HepG2 (cell line): ENCODE measurements at regions not wholly inside any gene's neighbourhood (a gene's known extent, or its start where the extent isn't known, plus 50 kb on each side); places are given as distances from the start of the nearest gene placed in this dataset.

Source experiments
- ATAC-seq: fragments of 200-7000 bp; cut with Tn5 transposase; 3 replicates; pipeline ENCODE4 v1.9.1; 2020; ENCODE audit warnings: mild to moderate bottlenecking, moderate library complexity
- BruUV-seq: library from RNA; stranded (reverse); fragments of 400-500 nt; replicated peaks from 2 replicates; lab custom pipeline; 2021; lab: Mats Ljungman, UMichigan
- CTCF ChIA-PET: fragments of 300-600 bp; formaldehyde crosslinking; extraction: SDS; loops from one replicate; lab custom pipeline; 2021; ENCODE audit warnings: low total read pairs, inconsistent platforms, low intra/inter-chr PET ratio; lab: Yijun Ruan, JAX
- POLR2A ChIA-PET: fragments of 350-600 bp; sonication (Branson Sonifier 250); formaldehyde crosslinking; loops from one replicate; lab custom pipeline; 2020; ENCODE audit warnings: antibody characterized with exemption, inconsistent platforms; lab: Yijun Ruan, JAX
- DNase-seq: peaks from one replicate; pipeline ENCODE4 v3.0.0-alpha.2; 2015; ENCODE audit warnings: low spot score
- FAIRE-seq: peaks from 3 replicates; lab custom pipeline; 2011; peaks lifted over from hg19 to GRCh38; lab: Jason Lieb, UNC
- H2AFZ ChIP-seq: one replicate; pipeline ENCODE4 v1.6.1; 2011; ENCODE audit warnings: low read length, inconsistent platforms
- H3K27ac ChIP-seq: fragments of 300-600 bp; 3 replicates; pipeline ENCODE4 v1.8.0; 2011; ENCODE audit warnings: mixed run types, mild to moderate bottlenecking, mixed read lengths, low read length, inconsistent platforms; ENCODE audit not compliant: insufficient read depth; ENCODE audit errors: extremely low read length
- H3K27me3 ChIP-seq, 2 experiments: fragments of 200-600 bp in 1 of 2; 2 replicates in 1 of 2; 3 replicates in 1 of 2; pipeline versions ENCODE4 v1.6.0 to v1.8.0; 2011; ENCODE audit warnings: low read length in 2 of 2, mild to moderate bottlenecking in 2 of 2, moderate library complexity in 2 of 2, inconsistent platforms in 1 of 2; ENCODE audit not compliant: insufficient read depth in 2 of 2, control insufficient read depth in 1 of 2
- H3K36me3 ChIP-seq, 2 experiments: fragments of 200-600 bp in 1 of 2; replicated peaks in 1 of 2; 2 replicates in 1 of 2; 3 replicates in 1 of 2; pipeline versions ENCODE4 v1.5.1 to v1.8.0; 2011; ENCODE audit warnings: low read length in 2 of 2, inconsistent platforms in 1 of 2; ENCODE audit not compliant: insufficient read depth in 2 of 2, control insufficient read depth in 1 of 2
- H3K4me1 ChIP-seq: 2 replicates; pipeline ENCODE4 v1.5.1; 2012; ENCODE audit warnings: low read length, inconsistent platforms; ENCODE audit not compliant: insufficient read depth
- H3K4me2 ChIP-seq: 2 replicates; pipeline ENCODE4 v1.6.0; 2011; ENCODE audit warnings: low read depth, low read length, inconsistent platforms
- H3K4me3 ChIP-seq, 3 experiments: fragments of 200-600 bp in 1 of 3; sonication (generic), shearing (Covaris generic) in 1 of 3; replicated peaks in 1 of 3; 2 replicates each; pipeline ENCODE4 v1.5.1; 2011 to 2016; ENCODE audit warnings: low read length in 3 of 3, inconsistent platforms in 2 of 3, low read depth in 2 of 3, mild to moderate bottlenecking in 2 of 3, control low read depth in 1 of 3, mixed read lengths in 1 of 3; ENCODE audit not compliant: insufficient read depth in 1 of 3
- H3K79me2 ChIP-seq: one replicate; pipeline ENCODE4 v1.6.1; 2011; ENCODE audit warnings: low read length, inconsistent platforms; ENCODE audit not compliant: insufficient read depth
- H3K9ac ChIP-seq: 2 replicates; pipeline ENCODE4 v1.6.0; 2011; ENCODE audit warnings: mild to moderate bottlenecking, low read depth, low read length, inconsistent platforms; ENCODE audit not compliant: insufficient read depth
- H3K9me3 ChIP-seq: 2 replicates; pipeline ENCODE4 v1.5.1; 2012; ENCODE audit warnings: mild to moderate bottlenecking, low read length
- H4K20me1 ChIP-seq: 2 replicates; pipeline ENCODE4 v1.6.0; 2011; ENCODE audit warnings: inconsistent platforms, mild to moderate bottlenecking, low read length, moderate library complexity; ENCODE audit not compliant: insufficient read depth
- CCAR2 ChIP-seq: fragments of 200-400 bp; formaldehyde crosslinking; optimal IDR thresholded peaks from 2 replicates; pipeline ENCODE3; 2018; ENCODE audit warnings: low read depth, mild to moderate bottlenecking, low read length, moderate library complexity
- KDM4B ChIP-seq: sonication (generic); formaldehyde crosslinking; IDR thresholded peaks from 2 replicates; pipeline ENCODE4 v1.4.0; 2020; ENCODE audit warnings: missing genetic modification reagents
- SCMH1 ChIP-seq: sonication (generic); formaldehyde crosslinking; IDR thresholded peaks from 2 replicates; pipeline ENCODE4 v1.9.0; 2021; ENCODE audit warnings: missing genetic modification reagents, mild to moderate bottlenecking, borderline replicate concordance
- ZNF17 ChIP-seq: sonication (generic); formaldehyde crosslinking; IDR thresholded peaks from 2 replicates; pipeline ENCODE4 v1.5.0; 2020; ENCODE audit warnings: mild to moderate bottlenecking, missing genetic modification reagents
- ZNF563 ChIP-seq: sonication (generic); formaldehyde crosslinking; IDR thresholded peaks from 2 replicates; pipeline ENCODE4 v1.8.0; 2022; ENCODE audit warnings: mild to moderate bottlenecking, moderate library complexity, missing genetic modification reagents
- ZNF598 ChIP-seq: sonication (generic); formaldehyde crosslinking; IDR thresholded peaks from 2 replicates; pipeline ENCODE4 v1.5.1; 2020; ENCODE audit warnings: mild to moderate bottlenecking, missing genetic modification reagents, borderline replicate concordance
- ZNF619 ChIP-seq: sonication (generic); formaldehyde crosslinking; IDR thresholded peaks from 2 replicates; pipeline ENCODE4 v1.4.0; 2020; ENCODE audit warnings: mild to moderate bottlenecking, missing genetic modification reagents
- WGBS: methylation state at CpG from one replicate; pipeline ENCODE4 v1.1.6; 2017; ENCODE audit warnings: low lambda C conversion rate; 5-methylcytosine and 5-hydroxymethylcytosine counted together
- in situ Hi-C: cut with HindIII; loops from 2 replicates; pipeline ENCODE4 v1.10.0; 2017; ENCODE audit warnings: low pct_unique_long_range_greater_than_20kb; ENCODE audit not compliant: extremely low pct_ligation_motif_present
- intact Hi-C: fragments of 100-400 bp; cut with micrococcal nuclease; formaldehyde crosslinking; loops from one replicate; pipeline ENCODE4 v1.10.0; 2022; ENCODE audit not compliant: unreplicated experiment
- TF ChIP-seq, protein P1 (sequence below): sonication (generic); formaldehyde crosslinking; IDR thresholded peaks from 2 replicates; pipeline ENCODE4 v1.4.0; 2020; ENCODE audit warnings: missing genetic modification reagents, borderline replicate concordance
- TF ChIP-seq, protein P2 (sequence below): conservative IDR thresholded peaks from 2 replicates; pipeline ENCODE4 v1.6.1; 2018; ENCODE audit warnings: missing genetic modification reagents
- TF ChIP-seq, protein P3 (sequence below): sonication (generic); formaldehyde crosslinking; IDR thresholded peaks from 2 replicates; pipeline ENCODE4 v1.9.0; 2022; ENCODE audit warnings: low read depth, missing genetic modification reagents
- TF ChIP-seq, protein P4 (sequence below): sonication (generic); formaldehyde crosslinking; IDR thresholded peaks from 2 replicates; pipeline ENCODE4 v1.4.0; 2020; ENCODE audit warnings: missing genetic modification reagents

DNA sequence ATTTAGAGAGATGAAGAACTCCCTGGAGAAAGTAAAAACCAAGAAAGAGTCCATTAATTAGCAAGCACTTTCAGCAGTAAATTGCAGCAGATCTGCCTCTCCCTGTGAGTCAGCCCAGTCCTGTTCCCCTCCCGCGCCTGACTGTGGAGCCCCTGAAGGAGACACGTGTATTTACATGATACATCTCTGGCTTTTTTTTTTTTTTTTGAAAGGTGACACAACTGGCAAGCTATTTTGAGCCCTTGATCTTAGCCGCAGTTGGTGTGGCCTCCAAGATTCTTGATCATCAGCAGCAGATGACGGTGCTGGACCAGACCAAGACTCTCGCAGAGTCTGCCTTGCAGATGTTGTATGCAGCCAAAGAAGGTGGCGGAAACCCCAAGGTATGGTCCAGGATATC is 271.8 kb upstream of the TPM1 start:
- Histone ChIP-seq H3K27ac (no peak overlapping the region), H3K9me3 (no peaks in the 10 kb centered on the region), H3K27me3 (no peaks in the 10 kb centered on the region), H3K4me1 (no peaks in the 10 kb centered on the region), H2AFZ (no peak overlapping the region)
- in situ Hi-C loops, result no loop called here
- TF ChIP-seq, protein P1, sequence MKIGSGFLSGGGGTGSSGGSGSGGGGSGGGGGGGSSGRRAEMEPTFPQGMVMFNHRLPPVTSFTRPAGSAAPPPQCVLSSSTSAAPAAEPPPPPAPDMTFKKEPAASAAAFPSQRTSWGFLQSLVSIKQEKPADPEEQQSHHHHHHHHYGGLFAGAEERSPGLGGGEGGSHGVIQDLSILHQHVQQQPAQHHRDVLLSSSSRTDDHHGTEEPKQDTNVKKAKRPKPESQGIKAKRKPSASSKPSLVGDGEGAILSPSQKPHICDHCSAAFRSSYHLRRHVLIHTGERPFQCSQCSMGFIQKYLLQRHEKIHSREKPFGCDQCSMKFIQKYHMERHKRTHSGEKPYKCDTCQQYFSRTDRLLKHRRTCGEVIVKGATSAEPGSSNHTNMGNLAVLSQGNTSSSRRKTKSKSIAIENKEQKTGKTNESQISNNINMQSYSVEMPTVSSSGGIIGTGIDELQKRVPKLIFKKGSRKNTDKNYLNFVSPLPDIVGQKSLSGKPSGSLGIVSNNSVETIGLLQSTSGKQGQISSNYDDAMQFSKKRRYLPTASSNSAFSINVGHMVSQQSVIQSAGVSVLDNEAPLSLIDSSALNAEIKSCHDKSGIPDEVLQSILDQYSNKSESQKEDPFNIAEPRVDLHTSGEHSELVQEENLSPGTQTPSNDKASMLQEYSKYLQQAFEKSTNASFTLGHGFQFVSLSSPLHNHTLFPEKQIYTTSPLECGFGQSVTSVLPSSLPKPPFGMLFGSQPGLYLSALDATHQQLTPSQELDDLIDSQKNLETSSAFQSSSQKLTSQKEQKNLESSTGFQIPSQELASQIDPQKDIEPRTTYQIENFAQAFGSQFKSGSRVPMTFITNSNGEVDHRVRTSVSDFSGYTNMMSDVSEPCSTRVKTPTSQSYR (CRISPR knock-in tag), result no peak
- TF ChIP-seq, protein P2, sequence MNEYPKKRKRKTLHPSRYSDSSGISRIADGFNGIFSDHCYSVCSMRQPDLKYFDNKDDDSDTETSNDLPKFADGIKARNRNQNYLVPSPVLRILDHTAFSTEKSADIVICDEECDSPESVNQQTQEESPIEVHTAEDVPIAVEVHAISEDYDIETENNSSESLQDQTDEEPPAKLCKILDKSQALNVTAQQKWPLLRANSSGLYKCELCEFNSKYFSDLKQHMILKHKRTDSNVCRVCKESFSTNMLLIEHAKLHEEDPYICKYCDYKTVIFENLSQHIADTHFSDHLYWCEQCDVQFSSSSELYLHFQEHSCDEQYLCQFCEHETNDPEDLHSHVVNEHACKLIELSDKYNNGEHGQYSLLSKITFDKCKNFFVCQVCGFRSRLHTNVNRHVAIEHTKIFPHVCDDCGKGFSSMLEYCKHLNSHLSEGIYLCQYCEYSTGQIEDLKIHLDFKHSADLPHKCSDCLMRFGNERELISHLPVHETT, result no peak
- TF ChIP-seq CCAR2, result no peak
- no peak for TF ChIP-seq ZNF563 (CRISPR knock-in tag)
- TF ChIP-seq, all 625 proteins: peak for 0
- intact Hi-C loops, result no loop called here
- CTCF ChIA-PET, result no interaction called here
- H3K4me3 ChIP-seq, result no peak overlapping the region
- peaks cover 8% of the 10 kb centered on the region in 2 experiments; a peak in 3 of 5 replicates for H3K36me3 ChIP-seq
- H4K20me1 ChIP-seq, result no peaks in the 10 kb centered on the region
- no peak for ATAC-seq
- DNase-seq, result no peak
- POLR2A ChIA-PET, result no interaction called here
- no TSS peak for BruUV-seq
- H3K4me2 ChIP-seq, result no peak overlapping the region
- no peaks in the 10 kb centered on the region for H3K79me2 ChIP-seq
- no peak overlapping the region for H3K9ac ChIP-seq
- no peak for FAIRE-seq
- WGBS, result 96% methylated on average over 7 of the region's 7 CpGs

DNA sequence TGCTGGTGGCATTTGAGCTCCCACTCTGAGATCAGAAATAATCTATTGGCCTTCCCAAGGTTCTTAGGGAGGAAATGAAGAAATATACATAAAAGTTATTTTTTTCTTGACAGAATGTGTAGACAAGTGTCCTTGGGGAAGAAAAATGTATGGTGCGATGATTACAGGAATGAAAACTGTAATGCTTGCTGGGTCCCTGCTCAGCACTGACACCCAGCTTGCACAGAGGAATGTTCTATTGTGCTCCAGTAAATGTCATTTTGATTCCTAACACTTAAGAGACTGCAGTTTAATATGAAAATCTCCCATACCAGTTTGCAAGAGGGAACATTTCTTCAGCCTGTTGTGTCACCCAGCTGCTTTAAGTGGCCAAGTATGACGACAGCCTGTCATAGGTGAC is 271.3 kb upstream of the TPM1 start:
- in situ Hi-C loops (no loop called here), intact Hi-C loops (no loop called here)
- Histone ChIP-seq H3K9ac (no peak overlapping the region), H2AFZ (no peak overlapping the region), H3K27me3 (no peaks in the 10 kb centered on the region), H3K9me3 (no peaks in the 10 kb centered on the region), H3K4me2 (no peak overlapping the region), H3K79me2 (no peaks in the 10 kb centered on the region), H3K4me1 (no peaks in the 10 kb centered on the region), H3K27ac (no peak overlapping the region), H3K4me3 (no peak overlapping the region), H3K36me3 (peaks cover 4 to 8% of the 10 kb centered on the region in 2 experiments; a peak in 3 of 5 replicates), H4K20me1 (no peaks in the 10 kb centered on the region)
- no peak for FAIRE-seq
- ATAC-seq, result no peak
- BruUV-seq, result no TSS peak
- 94% methylated on average over 2 of the region's 2 CpGs for whole genome bisulfite sequencing
- ChIA-PET POLR2A (no interaction called here), CTCF (no interaction called here)
- no peak for DNase-seq
- TF ChIP-seq, protein P3, sequence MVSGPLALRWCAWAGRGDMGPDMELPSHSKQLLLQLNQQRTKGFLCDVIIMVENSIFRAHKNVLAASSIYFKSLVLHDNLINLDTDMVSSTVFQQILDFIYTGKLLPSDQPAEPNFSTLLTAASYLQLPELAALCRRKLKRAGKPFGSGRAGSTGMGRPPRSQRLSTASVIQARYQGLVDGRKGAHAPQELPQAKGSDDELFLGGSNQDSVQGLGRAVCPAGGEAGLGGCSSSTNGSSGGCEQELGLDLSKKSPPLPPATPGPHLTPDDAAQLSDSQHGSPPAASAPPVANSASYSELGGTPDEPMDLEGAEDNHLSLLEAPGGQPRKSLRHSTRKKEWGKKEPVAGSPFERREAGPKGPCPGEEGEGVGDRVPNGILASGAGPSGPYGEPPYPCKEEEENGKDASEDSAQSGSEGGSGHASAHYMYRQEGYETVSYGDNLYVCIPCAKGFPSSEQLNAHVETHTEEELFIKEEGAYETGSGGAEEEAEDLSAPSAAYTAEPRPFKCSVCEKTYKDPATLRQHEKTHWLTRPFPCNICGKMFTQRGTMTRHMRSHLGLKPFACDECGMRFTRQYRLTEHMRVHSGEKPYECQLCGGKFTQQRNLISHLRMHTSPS (CRISPR knock-in tag), result no peak
- TF ChIP-seq ZNF619 (no peak), SCMH1 (no peak), KDM4B (CRISPR knock-in tag) (no peak), ZNF17 (no peak), ZNF598 (CRISPR knock-in tag) (no peak)
- TF ChIP-seq, protein P4, sequence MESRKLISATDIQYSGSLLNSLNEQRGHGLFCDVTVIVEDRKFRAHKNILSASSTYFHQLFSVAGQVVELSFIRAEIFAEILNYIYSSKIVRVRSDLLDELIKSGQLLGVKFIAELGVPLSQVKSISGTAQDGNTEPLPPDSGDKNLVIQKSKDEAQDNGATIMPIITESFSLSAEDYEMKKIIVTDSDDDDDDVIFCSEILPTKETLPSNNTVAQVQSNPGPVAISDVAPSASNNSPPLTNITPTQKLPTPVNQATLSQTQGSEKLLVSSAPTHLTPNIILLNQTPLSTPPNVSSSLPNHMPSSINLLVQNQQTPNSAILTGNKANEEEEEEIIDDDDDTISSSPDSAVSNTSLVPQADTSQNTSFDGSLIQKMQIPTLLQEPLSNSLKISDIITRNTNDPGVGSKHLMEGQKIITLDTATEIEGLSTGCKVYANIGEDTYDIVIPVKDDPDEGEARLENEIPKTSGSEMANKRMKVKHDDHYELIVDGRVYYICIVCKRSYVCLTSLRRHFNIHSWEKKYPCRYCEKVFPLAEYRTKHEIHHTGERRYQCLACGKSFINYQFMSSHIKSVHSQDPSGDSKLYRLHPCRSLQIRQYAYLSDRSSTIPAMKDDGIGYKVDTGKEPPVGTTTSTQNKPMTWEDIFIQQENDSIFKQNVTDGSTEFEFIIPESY (CRISPR knock-in tag), result no peak
